D721Med (cell line): ENCODE measurements at regions not wholly inside any gene's neighbourhood (a gene's known extent, or its start where the extent isn't known, plus 50 kb on each side); places are given as distances from the start of the nearest gene placed in this dataset.

ENCODE experiments used
- DNase-seq: peaks from one replicate; pipeline ENCODE4 v3.0.0; 2011; ENCODE audit warnings: low spot score; ENCODE audit not compliant: insufficient read length
- FAIRE-seq: peaks from 2 replicates; lab custom pipeline; 2011; peaks lifted over from hg19 to GRCh38; lab: Jason Lieb, UNC
- CTCF ChIP-seq: IDR thresholded peaks from 2 replicates; pipeline ENCODE4 v1.5.1; 2012; ENCODE audit warnings: mild to moderate bottlenecking, control low read depth; ENCODE audit not compliant: insufficient read depth; ENCODE audit errors: missing control alignments

DNA sequence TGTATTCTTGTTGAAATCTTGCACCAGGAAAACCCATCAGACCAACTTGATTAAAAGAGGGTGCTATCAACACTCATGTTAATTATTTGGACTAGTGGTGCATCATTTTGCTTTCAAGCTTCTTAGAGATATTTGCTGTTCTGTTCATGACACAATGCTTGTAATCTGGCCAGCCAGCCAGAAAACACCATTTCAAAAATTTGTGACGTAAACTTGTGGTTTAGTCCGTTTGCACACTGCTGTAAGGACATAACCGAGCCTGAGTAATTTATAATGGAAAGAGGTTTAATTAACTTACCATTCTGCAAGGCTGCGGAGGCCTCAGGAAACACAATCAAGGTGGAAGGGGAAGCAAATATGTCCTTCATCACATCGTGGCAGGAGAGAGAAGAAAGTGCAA is 374.3 kb upstream of the TGFBR2 start:
- no peak for DNase-seq
- no peak for FAIRE-seq
- no peak for TF ChIP-seq CTCF

DNA sequence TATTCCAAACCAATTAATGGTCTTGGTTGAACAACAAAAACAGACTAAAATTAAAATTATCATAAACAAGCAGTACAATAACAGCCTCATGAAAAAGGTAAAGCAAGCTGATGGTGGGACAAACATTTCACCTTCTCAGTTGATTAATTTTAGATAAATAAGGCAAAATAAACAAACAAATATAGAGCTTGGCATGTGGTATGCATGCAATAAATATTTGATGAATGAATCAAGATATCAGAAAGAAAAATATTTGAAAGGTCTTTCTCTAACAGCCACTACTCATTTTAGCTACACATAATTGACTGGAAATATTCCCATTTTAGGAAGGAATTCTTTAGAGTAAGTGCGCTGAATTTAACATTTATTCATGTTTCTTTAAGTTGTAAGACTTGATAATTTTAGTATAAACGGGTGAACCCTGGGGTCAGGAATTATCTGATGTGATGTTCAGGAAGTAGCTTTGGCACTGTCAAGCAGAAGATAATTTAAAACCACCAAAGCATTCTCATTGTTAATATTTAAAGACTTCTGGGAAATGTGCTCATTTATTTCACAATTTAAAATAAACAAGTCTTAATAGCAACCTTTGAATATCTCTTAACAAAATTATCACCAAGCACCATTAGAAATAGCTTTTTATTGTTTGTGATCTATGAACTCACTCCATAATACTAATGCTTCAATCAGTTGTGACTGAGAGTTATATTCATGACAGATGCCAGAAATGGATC is 372.3 kb upstream of the TGFBR2 start:
- FAIRE-seq (no peak), DNase-seq (no peak)
- TF ChIP-seq CTCF = no peak

GRCh38 chr3:30236011-30236410 is 370.4 kb upstream of the TGFBR2 start:
- DNase-seq (no peak), FAIRE-seq (no peak)
- no peak for TF ChIP-seq CTCF

- no peak for TF ChIP-seq CTCF
- DNase-seq (no peak), FAIRE-seq (no peak)
Observed at GRCh38 chr3:30241721-30242120, 364.7 kb upstream of the TGFBR2 start.

DNA sequence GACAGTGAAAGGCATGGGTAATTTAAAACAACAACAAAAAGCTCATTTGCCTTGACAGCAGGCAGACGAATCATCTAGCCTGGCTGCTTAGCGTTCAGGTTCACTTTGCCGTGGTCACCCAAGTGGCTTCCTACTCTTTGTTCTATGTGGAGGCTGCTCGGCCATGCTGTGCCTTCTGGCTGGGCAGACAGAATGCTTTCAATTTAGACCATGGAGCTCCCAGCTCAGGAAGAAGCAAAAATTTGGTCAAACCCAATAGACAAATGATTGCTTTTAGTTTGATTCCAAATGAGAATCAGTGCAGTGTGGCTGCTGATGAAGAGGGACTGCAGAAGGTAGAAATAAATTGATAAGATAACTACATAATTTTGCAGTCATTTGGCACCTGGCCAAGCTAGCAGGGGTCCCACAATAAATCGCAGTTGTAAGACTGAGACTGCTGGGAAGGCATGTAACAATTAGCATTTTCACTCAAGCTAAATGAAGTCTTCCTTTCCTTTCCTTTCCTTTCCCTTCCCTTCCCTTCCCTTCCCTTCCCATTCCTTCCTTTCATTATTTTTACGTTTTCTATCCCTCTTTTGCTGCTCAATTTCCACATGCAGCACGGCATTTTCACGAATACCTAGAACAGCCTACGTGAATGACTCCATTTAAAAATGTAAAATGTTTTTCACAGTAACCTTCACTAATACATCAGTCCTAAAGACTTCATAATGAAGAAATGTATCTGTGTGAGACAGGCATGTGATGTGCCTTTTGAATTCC is 360.4 kb upstream of the TGFBR2 start:
- TF ChIP-seq CTCF = no peak
- FAIRE-seq (peak; percentile 11), DNase-seq (no peak)

DNA sequence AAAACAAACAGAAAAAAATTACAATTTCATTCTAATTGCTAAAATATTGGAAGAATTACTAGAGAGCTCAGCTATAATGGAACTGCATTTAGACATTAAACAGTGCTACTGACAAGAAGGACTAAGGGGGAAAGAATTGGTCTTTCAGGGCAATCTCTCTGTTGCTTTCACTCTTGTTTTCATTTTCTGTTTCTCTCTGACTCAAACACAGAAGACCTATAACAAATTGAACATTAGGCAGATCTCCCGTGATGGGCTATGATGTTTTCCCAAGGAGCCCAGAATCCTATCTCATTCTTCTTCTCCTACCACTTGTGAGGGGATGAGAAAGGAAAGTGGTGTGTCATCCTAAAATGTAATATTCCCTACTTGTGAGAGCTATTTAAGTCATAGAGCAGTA is 358.0 kb upstream of the TGFBR2 start:
- TF ChIP-seq CTCF = no peak
- FAIRE-seq = no peak

GRCh38 chr3:30252474-30252873 is 353.9 kb upstream of the TGFBR2 start:
- peak; percentile 21 for FAIRE-seq
- no peak for DNase-seq
- no peak for TF ChIP-seq CTCF

More for the DNA sequence above, 358.0 kb upstream of the TGFBR2 start:
- no peak for DNase-seq
